ENCODE measurements at regions not wholly inside any gene's neighbourhood (a gene's known extent, or its start where the extent isn't known, plus 50 kb on each side); places are given as distances from the start of the nearest gene placed in this dataset.

- no peak for DNase-seq (ENCODE audit: low read depth)
- H3K4me3 ChIP-seq (ENCODE audit: low read depth, low read length) = no peak overlapping the region
- no peak for TF ChIP-seq CTCF (IDR thresholded peaks at IDR 0.05; ENCODE audit: insufficient read depth, low read length)
These were observed 129.8 kb upstream of the TOM1L1 start for GRCh38 chr17:54770836-54771235.

GRCh38 chr17:54771409-54771915, 129.2 kb upstream of the TOM1L1 start:
- H3K4me3 ChIP-seq (ENCODE audit: low read depth, low read length) = no peak overlapping the region
- no peak for DNase-seq (ENCODE audit: low read depth)
- no peak for TF ChIP-seq CTCF (IDR thresholded peaks at IDR 0.05; ENCODE audit: insufficient read depth, low read length)

DNA sequence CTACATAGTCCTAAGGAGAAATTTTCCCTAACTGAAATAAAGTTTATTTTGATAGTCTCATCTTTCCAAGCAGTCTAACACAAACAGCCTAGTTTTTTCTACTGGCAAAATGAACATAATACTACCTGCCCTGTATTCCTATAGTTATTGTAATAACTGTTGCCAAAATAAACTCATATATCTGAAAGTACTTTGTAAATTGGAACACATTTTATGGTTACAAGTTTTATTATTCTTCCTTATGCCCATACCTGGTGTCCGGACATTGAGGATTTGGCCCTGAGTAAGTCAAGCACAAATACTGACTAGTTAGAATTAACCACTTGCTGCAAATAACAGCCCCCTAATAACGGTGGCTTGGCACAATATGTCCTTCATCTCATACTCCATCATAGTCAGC, 120.4 kb upstream of the TOM1L1 start:
- no peak for TF ChIP-seq CTCF (IDR thresholded peaks at IDR 0.05; ENCODE audit: insufficient read depth, low read length)
- DNase-seq (ENCODE audit: low read depth) = no peak

DNA sequence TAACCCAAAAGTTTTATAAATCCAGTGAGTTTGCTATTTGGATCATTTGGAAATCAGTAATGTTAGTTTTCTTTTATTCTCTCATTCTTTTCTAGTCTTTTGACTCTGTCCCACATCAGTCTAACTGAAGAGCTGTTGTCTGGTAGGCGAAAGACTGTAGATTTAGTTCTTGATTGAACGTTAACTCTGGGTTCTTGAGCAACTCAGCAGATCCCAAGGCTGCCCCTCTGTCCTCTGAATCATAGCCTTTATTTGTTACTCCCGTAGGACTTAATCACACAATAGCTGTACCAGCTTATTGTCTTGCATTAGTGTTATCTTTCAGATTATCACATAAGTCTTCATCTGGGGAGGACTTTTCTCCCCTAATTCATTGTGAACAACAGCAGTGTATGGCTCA, 119.3 kb upstream of the TOM1L1 start:
- no peak for TF ChIP-seq CTCF (IDR thresholded peaks at IDR 0.05; ENCODE audit: insufficient read depth, low read length)
- DNase-seq (ENCODE audit: low read depth) = no peak
- no peak overlapping the region for H3K4me3 ChIP-seq (ENCODE audit: low read depth, low read length)

More for the DNA sequence above, 120.4 kb upstream of the TOM1L1 start:
- no peak overlapping the region for H3K4me3 ChIP-seq (ENCODE audit: low read depth, low read length)

DNA sequence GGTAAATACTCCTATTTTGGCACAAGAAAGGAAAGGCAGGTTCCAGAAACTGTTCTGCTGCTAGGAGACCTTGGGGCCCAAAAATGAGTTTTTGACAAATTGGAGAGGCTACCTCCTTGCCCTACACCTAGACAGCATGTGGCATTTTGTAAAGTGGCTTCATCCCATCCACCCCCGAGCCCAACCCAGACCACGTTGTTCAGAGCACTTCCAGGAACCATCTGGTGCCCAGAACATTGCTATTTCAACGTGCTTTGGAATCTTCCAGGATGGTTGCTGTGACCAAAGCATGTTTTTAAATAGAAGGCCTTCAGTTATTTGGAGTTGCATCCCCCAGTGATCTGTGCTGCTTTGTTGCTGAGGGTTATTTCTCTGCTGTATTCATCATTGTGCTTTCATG, 116.3 kb upstream of the TOM1L1 start:
- TF ChIP-seq CTCF (IDR thresholded peaks at IDR 0.05; ENCODE audit: insufficient read depth, low read length) = no peak
- no peak overlapping the region for H3K4me3 ChIP-seq (ENCODE audit: low read depth, low read length)
- DNase-seq (ENCODE audit: low read depth) = no peak

GRCh38 chr17:54785643-54786268, 114.9 kb upstream of the TOM1L1 start:
- TF ChIP-seq CTCF (IDR thresholded peaks at IDR 0.05; ENCODE audit: insufficient read depth, low read length) = no peak
- no peak overlapping the region for H3K4me3 ChIP-seq (ENCODE audit: low read depth, low read length)
- DNase-seq (ENCODE audit: low read depth) = no peak

Data from fibroblast of the aortic adventitia (primary cell).